C4-2B (cell line): ENCODE measurements at regions not wholly inside any gene's neighbourhood (a gene's known extent, or its start where the extent isn't known, plus 50 kb on each side); places are given as distances from the start of the nearest gene placed in this dataset.

Experiments used
- ZFX ChIP-seq: fragments of 450-650 bp; IDR thresholded peaks from 2 replicates; pipeline ENCODE4 v1.6.1; 2017
- TF ChIP-seq, protein P1 (sequence below): fragments of 450-650 bp; conservative IDR thresholded peaks from 2 replicates; pipeline ENCODE4 v1.5.1; 2017; ENCODE audit warnings: mild to moderate bottlenecking

DNA sequence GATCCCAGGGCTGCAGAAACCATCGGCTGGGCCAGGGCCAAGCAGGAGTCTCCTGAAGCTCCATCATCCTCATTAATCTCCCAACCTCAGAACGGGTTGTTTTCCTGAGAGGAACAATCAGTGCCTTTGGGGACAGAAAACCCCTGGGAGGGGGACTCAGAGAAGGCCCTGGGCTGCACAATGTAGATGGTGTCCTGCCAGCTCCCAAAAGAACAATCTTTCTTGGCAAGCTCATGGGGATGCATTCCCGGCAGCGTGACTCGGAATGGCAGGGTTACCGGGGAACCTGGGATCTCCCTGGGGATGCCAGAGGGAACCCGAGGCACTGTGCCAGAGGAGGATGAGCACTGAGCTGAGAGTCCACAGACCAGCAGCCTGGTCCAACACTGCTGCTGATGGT is 72.1 kb upstream of the ATP2B2 start:
- TF ChIP-seq, protein P1, sequence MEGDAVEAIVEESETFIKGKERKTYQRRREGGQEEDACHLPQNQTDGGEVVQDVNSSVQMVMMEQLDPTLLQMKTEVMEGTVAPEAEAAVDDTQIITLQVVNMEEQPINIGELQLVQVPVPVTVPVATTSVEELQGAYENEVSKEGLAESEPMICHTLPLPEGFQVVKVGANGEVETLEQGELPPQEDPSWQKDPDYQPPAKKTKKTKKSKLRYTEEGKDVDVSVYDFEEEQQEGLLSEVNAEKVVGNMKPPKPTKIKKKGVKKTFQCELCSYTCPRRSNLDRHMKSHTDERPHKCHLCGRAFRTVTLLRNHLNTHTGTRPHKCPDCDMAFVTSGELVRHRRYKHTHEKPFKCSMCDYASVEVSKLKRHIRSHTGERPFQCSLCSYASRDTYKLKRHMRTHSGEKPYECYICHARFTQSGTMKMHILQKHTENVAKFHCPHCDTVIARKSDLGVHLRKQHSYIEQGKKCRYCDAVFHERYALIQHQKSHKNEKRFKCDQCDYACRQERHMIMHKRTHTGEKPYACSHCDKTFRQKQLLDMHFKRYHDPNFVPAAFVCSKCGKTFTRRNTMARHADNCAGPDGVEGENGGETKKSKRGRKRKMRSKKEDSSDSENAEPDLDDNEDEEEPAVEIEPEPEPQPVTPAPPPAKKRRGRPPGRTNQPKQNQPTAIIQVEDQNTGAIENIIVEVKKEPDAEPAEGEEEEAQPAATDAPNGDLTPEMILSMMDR: no peak
- TF ChIP-seq ZFX: no peak
